Spinal cord (tissue), 9 donors: ENCODE measurements at regions not wholly inside any gene's neighbourhood (a gene's known extent, or its start where the extent isn't known, plus 50 kb on each side); places are given as distances from the start of the nearest gene placed in this dataset.

Experiments
- DNase-seq, 6 donors: peaks; one replicate each; pipeline versions ENCODE4 v3.0.0 to v3.0.0-alpha.2; 2013 to 2015; ENCODE audit warnings: low spot score in 6 of 6, low read depth in 4 of 6
- H3K27ac ChIP-seq: one replicate; pipeline ENCODE4 v1.5.1; 2013; ENCODE audit warnings: low read depth, low read length, control low read depth
- H3K27me3 ChIP-seq: one replicate; pipeline ENCODE4 v1.6.1; 2013; ENCODE audit warnings: low read length; ENCODE audit not compliant: control insufficient read depth, insufficient read depth
- H3K36me3 ChIP-seq: one replicate; pipeline ENCODE4 v1.6.1; 2013; ENCODE audit warnings: low read length; ENCODE audit not compliant: control insufficient read depth, insufficient read depth
- H3K4me1 ChIP-seq: one replicate; pipeline ENCODE4 v1.6.1; 2013; ENCODE audit warnings: low read length; ENCODE audit not compliant: control insufficient read depth, insufficient read depth
- H3K4me3 ChIP-seq: one replicate; pipeline ENCODE4 v1.5.1; 2013; ENCODE audit warnings: low read depth, low read length, control low read depth
- H3K9me3 ChIP-seq: one replicate; pipeline ENCODE4 v1.6.1; 2013; ENCODE audit warnings: low read length; ENCODE audit not compliant: control insufficient read depth, insufficient read depth
- WGBS: methylation state at CpG from one replicate; pipeline ENCODE4 v1.1.5; 2013; ENCODE audit warnings: missing lambda C conversion rate; ENCODE audit not compliant: insufficient coverage; 5-methylcytosine and 5-hydroxymethylcytosine counted together
- donor health status: healthy.

DNA sequence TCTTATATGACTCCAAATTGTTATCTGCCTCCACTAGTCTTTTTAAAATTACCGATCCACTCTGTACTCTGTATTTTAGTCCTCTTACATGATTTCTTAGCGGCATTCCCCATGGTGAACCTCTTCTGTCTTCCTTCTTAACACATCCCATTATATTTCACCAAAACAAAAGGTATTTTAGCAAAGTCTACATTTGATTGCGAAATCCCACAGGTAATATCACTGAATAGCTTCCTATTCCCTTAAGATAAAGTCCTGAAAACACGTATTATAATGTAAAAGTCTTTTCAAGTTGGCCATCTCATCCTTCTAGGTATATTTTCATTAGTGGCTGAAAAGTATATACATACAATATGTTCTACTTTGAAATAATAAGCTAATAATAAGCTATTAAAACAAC is 2016.0 kb upstream of the IGFBP7 start:
- Histone ChIP-seq H3K9me3 (no peaks in the 10 kb centered on the region), H3K27ac (no peak overlapping the region), H3K4me1 (no peaks in the 10 kb centered on the region), H3K4me3 (no peak overlapping the region), H3K36me3 (no peaks in the 10 kb centered on the region), H3K27me3 (no peaks in the 10 kb centered on the region)
- DNase-seq = no peak
- WGBS = 100% methylated on average over 2 of the region's 4 CpGs

DNA sequence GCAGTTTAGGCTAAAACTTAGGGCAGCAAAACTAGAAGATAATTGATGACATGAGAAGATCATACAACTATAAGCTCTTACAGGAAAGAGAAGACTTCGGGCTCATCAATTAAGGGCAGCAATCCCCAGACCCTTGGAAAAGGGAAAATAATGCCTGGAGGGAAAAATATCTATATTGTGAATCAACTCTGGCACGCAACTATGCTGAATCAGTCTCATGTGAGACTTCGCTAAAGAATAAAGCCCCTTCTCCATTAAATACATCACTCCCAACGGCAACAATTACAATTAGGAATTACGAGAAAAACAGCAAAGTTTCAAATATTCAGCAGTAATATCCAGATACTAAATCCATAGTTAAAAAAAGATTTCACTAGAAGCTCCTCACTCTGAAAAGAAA is 2016.8 kb upstream of the IGFBP7 start:
- no peaks in the 10 kb centered on the region for H3K9me3 ChIP-seq
- no peaks in the 10 kb centered on the region for H3K36me3 ChIP-seq
- H3K27me3 ChIP-seq = no peaks in the 10 kb centered on the region
- no peaks in the 10 kb centered on the region for H3K4me1 ChIP-seq
- WGBS = 77% methylated on average over 3 of the region's 5 CpGs
- no peak overlapping the region for H3K27ac ChIP-seq
- H3K4me3 ChIP-seq = no peak overlapping the region
- DNase-seq = no peak

- no peaks in the 10 kb centered on the region for H3K36me3 ChIP-seq
- WGBS = no CpG with 5 or more reads among the region's 1 CpG
- peak in 2 of 6 donors; percentile 9 to 32 for DNase-seq
- no peaks in the 10 kb centered on the region for H3K27me3 ChIP-seq
- no peak overlapping the region for H3K27ac ChIP-seq
- H3K4me3 ChIP-seq = no peak overlapping the region
- no peaks in the 10 kb centered on the region for H3K9me3 ChIP-seq
- H3K4me1 ChIP-seq = no peaks in the 10 kb centered on the region
Observed at GRCh38 chr4:59127743-59128142, 2017.6 kb upstream of the IGFBP7 start.

GRCh38 chr4:59135248-59135985 is 2025.2 kb upstream of the IGFBP7 start:
- WGBS = no CpG with 5 or more reads among the region's 1 CpG
- DNase-seq = no peak
- Histone ChIP-seq H3K4me1 (no peaks in the 10 kb centered on the region), H3K4me3 (no peak overlapping the region), H3K9me3 (no peaks in the 10 kb centered on the region), H3K27me3 (no peaks in the 10 kb centered on the region), H3K27ac (no peak overlapping the region), H3K36me3 (no peaks in the 10 kb centered on the region)

DNA sequence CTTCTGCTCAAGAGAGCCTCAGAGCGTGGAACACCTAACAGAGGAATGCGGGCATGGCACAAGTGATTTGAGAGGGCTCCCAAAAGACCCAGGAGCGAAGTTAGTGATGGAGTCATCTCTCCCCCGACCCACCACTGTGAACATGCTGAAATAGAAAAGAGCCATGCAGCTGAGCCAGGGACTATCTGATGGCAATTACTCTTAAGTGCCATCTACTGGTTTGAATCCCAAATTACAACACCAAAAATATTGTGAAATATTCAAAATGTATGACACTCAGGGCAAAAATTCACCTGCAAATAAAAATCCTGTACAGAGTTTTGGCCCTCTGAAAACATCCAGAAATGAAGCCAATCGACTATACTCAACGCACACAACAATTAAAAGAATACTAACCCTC is 2038.9 kb upstream of the ADGRL3 start:
- Histone ChIP-seq H3K4me3 (no peak overlapping the region), H3K27ac (no peak overlapping the region), H3K9me3 (no peaks in the 10 kb centered on the region), H3K36me3 (no peaks in the 10 kb centered on the region), H3K4me1 (no peaks in the 10 kb centered on the region), H3K27me3 (no peaks in the 10 kb centered on the region)
- WGBS = 76% methylated on average over 4 of the region's 6 CpGs
- DNase-seq = no peak

DNA sequence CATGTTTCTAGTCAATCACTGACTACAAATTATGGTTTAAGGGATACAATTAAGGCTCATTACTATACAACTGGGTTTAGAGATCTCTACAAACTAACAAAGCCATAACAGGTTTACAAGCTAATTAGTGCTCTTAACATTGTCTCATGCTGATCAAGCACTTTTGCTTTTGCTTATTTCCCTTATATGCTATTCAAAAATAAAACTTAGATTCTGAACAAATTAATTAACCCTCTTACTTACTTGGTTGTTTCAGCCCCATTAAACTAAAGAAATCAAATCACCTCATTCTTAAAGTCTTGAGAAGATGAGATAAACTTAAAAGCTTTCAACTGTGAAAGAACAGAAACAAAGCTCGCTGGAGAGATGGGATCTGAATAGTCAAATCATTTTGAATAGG is 2024.5 kb upstream of the ADGRL3 start:
- Histone ChIP-seq H3K9me3 (no peaks in the 10 kb centered on the region), H3K36me3 (no peaks in the 10 kb centered on the region), H3K27ac (no peak overlapping the region), H3K4me1 (no peaks in the 10 kb centered on the region), H3K4me3 (no peak overlapping the region), H3K27me3 (no peaks in the 10 kb centered on the region)
- WGBS = 50% methylated on average over 1 of the region's 1 CpG
- peak in 1 of 6 donors; percentile 66 for DNase-seq

DNA sequence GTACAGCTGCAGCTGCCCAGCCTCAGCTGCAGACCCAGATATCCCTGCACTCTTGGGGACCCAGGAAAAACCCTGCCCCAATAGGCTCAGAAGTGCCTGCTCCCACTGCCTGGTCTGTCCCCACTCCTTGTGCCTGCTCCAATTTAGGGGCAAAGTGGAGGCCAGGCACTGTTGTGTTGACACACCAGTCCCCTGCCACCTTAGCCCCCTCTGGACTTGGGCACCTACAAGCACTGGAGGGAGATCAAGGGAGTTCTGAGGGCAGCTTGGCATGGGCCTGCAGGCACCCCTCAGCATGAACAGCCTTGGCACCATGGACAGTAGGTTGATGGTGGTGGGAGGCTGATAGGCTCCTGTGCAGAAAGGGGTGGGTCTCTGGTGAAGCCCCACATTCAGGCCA is 2020.8 kb upstream of the ADGRL3 start:
- Histone ChIP-seq H3K4me1 (no peaks in the 10 kb centered on the region), H3K9me3 (no peaks in the 10 kb centered on the region), H3K36me3 (no peaks in the 10 kb centered on the region), H3K27me3 (no peaks in the 10 kb centered on the region), H3K27ac (no peak overlapping the region), H3K4me3 (no peak overlapping the region)
- no peak for DNase-seq

DNA sequence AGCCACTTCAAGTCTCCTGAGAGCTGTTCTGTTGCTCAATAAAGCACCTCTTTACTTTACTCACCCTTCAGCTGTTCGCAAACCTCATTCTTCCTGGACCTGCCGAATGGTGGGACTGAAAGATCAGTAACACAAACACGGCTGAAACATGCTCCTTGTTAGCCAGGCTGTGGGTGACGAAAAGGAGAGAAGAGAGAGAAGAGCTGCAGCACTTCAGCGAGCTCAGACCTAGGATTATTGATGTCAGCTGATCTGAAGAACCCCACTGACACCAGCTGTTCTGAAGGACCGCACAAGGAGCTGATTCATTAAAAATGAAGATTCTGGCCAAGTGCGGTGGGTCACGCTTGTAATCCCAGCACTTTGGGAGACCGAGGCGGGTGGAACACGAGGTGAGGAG is 2020.0 kb upstream of the ADGRL3 start:
- Histone ChIP-seq H3K27me3 (no peaks in the 10 kb centered on the region), H3K27ac (no peak overlapping the region), H3K4me1 (no peaks in the 10 kb centered on the region), H3K36me3 (no peaks in the 10 kb centered on the region), H3K4me3 (no peak overlapping the region), H3K9me3 (no peaks in the 10 kb centered on the region)
- 85% methylated on average over 9 of the region's 11 CpGs for WGBS
- peak in 1 of 6 donors; percentile 4 for DNase-seq

DNA sequence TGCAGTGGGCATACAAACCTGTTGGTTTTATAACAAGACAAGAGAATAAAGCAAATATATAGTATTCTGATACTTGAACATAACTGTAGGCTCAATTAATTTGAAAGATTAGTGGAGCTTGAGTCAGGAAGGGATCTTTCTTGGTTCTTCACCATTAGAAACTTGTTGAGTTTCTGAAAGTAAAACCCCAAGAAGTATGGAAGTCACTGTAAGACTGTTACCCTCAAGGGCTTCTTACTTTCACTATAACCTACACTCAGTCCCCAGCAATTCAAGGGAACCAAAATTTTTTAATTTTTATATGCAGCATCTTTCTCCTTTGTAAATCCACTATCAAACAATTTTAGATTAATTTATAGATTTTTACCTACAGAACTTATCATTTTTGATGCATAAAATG is 2019.2 kb upstream of the ADGRL3 start:
- Histone ChIP-seq H3K4me1 (no peaks in the 10 kb centered on the region), H3K4me3 (no peak overlapping the region), H3K27ac (no peak overlapping the region), H3K27me3 (no peaks in the 10 kb centered on the region), H3K9me3 (no peaks in the 10 kb centered on the region), H3K36me3 (no peaks in the 10 kb centered on the region)
- no peak for DNase-seq

DNA sequence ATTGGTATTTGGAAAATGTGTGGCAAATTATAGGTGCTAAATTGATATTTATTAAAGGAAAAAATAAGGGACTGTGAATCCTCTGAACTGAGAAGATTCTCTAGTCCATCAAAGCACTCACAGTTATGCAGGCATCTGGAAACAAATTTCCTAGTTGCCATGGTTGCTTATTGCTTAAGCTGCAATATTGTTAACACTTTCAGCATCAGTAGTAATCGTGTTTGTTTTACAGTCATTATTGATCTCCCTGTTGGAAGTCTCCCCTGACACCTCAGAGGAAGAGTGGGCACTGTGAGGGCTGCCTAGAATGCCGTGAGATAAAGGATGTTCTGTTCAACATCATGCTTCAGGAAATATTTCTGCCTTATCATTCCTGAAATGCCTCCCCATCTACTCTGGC is 2004.3 kb upstream of the ADGRL3 start:
- peak in 1 of 6 donors; percentile 76 for DNase-seq
- no peak overlapping the region for H3K4me3 ChIP-seq
- no peaks in the 10 kb centered on the region for H3K4me1 ChIP-seq
- no peaks in the 10 kb centered on the region for H3K9me3 ChIP-seq
- WGBS = 13% methylated on average over 1 of the region's 2 CpGs
- H3K36me3 ChIP-seq = no peaks in the 10 kb centered on the region
- no peaks in the 10 kb centered on the region for H3K27me3 ChIP-seq
- no peak overlapping the region for H3K27ac ChIP-seq
